ENCODE measurements at regions not wholly inside any gene's neighbourhood (a gene's known extent, or its start where the extent isn't known, plus 50 kb on each side); places are given as distances from the start of the nearest gene placed in this dataset.

- TF ChIP-seq EZH2 (IDR thresholded peaks at IDR 0.05; ENCODE audit: low read length, missing control alignments) (no peak), CTCF (conservative IDR thresholded peaks at IDR 0.05 in 1 of 2, IDR thresholded peaks at IDR 0.05 in 1 of 2; ENCODE audit: low read depth in 1 of 2, low read length in 2 of 2) (no peak)
These were observed 581.5 kb upstream of the RBFOX1 start for GRCh38 chr16:6751191-6751590.

Data from fibroblast of lung (primary cell).